ENCODE measurements at regions not wholly inside any gene's neighbourhood (a gene's known extent, or its start where the extent isn't known, plus 50 kb on each side); places are given as distances from the start of the nearest gene placed in this dataset.

DNA sequence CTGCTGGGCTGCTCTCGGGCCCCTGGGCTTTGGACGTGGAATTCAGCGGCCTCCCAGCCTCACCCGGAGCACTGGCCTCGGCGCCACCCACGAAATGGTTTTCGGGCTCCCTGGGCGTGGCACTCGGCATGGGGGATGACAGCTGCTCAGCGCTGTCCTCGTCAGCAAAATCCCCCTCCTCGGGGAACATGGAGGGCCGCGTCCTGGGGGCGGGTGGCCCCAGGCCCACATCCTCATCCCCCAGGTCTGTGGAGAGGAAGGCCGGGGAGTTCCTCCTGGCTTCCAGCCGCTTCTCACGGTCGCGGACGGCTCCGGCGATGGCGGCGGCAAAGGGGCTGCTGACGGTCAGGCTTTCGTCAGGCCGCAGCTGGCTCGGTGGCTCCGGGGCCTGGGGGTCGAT is 88.4 kb downstream of the CTTN start:
- Histone ChIP-seq H3K27ac (ENCODE audit: low read depth, low read length) (no peak overlapping the region), H3K36me3 (ENCODE audit: insufficient read depth, low read length) (peaks cover 11% of the 10 kb centered on the region), H3K27me3 (ENCODE audit: insufficient read depth, low read length) (no peaks in the 10 kb centered on the region), H3K9ac (ENCODE audit: low read depth, low read length) (no peak overlapping the region), H3K9me3 (ENCODE audit: insufficient read depth, low read depth, low read length) (peaks cover 13% of the 10 kb centered on the region), H3K4me3 (ENCODE audit: low read length) (no peak overlapping the region), H3K4me1 (ENCODE audit: insufficient read depth, low read length) (no peaks in the 10 kb centered on the region)
- 95% methylated on average over 32 of the region's 32 CpGs for WGBS

DNA sequence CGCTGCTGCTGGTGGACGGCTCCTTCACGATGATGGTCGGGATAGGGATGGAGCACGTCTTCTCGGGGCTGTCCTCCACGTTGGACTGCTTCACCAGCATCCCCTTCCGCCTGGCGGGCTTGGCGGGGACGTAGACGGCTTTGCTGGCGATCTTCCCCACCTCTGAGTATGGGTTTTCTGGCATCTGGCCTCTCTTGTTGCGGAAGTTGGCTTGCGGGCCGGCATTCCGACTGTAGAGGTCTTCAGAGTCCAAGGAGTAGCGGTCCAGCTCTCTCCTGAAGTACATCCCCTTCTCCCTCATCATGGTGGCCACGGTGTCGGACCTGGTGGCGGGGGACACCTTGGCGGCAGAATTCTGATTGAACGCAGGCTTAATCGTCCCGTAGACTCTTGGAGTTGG is 88.8 kb downstream of the CTTN start:
- Histone ChIP-seq H3K4me3 (ENCODE audit: low read length) (no peak overlapping the region), H3K4me1 (ENCODE audit: insufficient read depth, low read length) (no peaks in the 10 kb centered on the region), H3K27ac (ENCODE audit: low read depth, low read length) (no peak overlapping the region), H3K9ac (ENCODE audit: low read depth, low read length) (no peak overlapping the region), H3K36me3 (ENCODE audit: insufficient read depth, low read length) (peaks cover 14% of the 10 kb centered on the region), H3K27me3 (ENCODE audit: insufficient read depth, low read length) (no peaks in the 10 kb centered on the region), H3K9me3 (ENCODE audit: insufficient read depth, low read depth, low read length) (peaks cover 16% of the 10 kb centered on the region)
- WGBS, result 96% methylated on average over 25 of the region's 25 CpGs

DNA sequence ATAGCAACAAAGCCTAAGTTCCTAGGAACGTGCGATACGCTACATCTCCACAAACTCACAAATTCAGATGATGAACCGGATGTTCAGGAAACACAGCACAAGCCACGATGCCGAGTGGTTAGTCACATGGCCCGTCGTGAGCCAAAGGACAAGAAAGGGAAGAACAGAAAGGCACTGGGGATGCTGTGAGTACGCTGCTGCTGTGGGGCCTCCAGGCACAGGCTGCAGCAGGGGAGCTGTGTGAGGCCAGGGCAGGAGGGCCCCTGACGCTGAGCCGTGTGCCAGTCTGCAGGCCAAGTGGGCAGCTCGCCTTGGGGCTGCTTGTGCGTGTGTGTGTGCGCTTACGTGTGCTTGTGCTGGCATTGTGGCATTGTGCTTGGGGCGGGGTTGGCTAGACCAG is 89.4 kb downstream of the CTTN start:
- peaks cover 16% of the 10 kb centered on the region for H3K9me3 ChIP-seq (ENCODE audit: insufficient read depth, low read depth, low read length)
- no peaks in the 10 kb centered on the region for H3K4me1 ChIP-seq (ENCODE audit: insufficient read depth, low read length)
- no peak overlapping the region for H3K9ac ChIP-seq (ENCODE audit: low read depth, low read length)
- H3K4me3 ChIP-seq (ENCODE audit: low read length), result no peak overlapping the region
- 95% methylated on average over 16 of the region's 16 CpGs for WGBS
- H3K27me3 ChIP-seq (ENCODE audit: insufficient read depth, low read length), result no peaks in the 10 kb centered on the region
- peaks cover 14% of the 10 kb centered on the region for H3K36me3 ChIP-seq (ENCODE audit: insufficient read depth, low read length)
- H3K27ac ChIP-seq (ENCODE audit: low read depth, low read length), result no peak overlapping the region

- H3K9ac ChIP-seq (ENCODE audit: low read depth, low read length), result no peak overlapping the region
- no peak overlapping the region for H3K27ac ChIP-seq (ENCODE audit: low read depth, low read length)
- H3K4me3 ChIP-seq (ENCODE audit: low read length), result no peak overlapping the region
- no peaks in the 10 kb centered on the region for H3K4me1 ChIP-seq (ENCODE audit: insufficient read depth, low read length)
- H3K36me3 ChIP-seq (ENCODE audit: insufficient read depth, low read length), result peaks cover 14% of the 10 kb centered on the region
- no peaks in the 10 kb centered on the region for H3K27me3 ChIP-seq (ENCODE audit: insufficient read depth, low read length)
- WGBS, result 93% methylated on average over 7 of the region's 7 CpGs
- peaks cover 16% of the 10 kb centered on the region for H3K9me3 ChIP-seq (ENCODE audit: insufficient read depth, low read depth, low read length)
Observed at GRCh38 chr11:70488171-70488703, 89.9 kb downstream of the CTTN start.

DNA sequence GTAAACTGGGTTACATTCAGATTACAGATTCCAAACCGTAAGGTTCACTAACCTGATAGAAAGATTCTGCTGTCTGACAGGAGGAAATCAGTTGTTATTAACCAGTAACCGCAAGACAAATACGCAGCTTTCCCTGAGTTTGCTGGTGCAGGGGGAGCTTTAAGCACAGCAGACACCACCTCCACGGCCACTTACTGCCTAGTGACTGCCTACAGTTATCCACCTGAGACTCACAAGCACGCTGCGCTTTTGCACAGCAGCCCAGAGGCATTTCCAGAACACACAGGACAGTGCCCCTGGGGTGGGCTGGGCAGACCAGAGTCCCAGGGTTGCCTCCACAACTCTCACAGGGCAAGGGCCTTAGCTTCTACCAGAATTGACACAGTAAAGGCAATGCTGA is 90.9 kb downstream of the CTTN start:
- no peak overlapping the region for H3K9ac ChIP-seq (ENCODE audit: low read depth, low read length)
- no peaks in the 10 kb centered on the region for H3K27me3 ChIP-seq (ENCODE audit: insufficient read depth, low read length)
- peaks cover 16% of the 10 kb centered on the region for H3K9me3 ChIP-seq (ENCODE audit: insufficient read depth, low read depth, low read length)
- 96% methylated on average over 6 of the region's 6 CpGs for WGBS
- no peak overlapping the region for H3K27ac ChIP-seq (ENCODE audit: low read depth, low read length)
- H3K4me1 ChIP-seq (ENCODE audit: insufficient read depth, low read length), result no peaks in the 10 kb centered on the region
- peaks cover 14% of the 10 kb centered on the region for H3K36me3 ChIP-seq (ENCODE audit: insufficient read depth, low read length)
- no peak overlapping the region for H3K4me3 ChIP-seq (ENCODE audit: low read length)

DNA sequence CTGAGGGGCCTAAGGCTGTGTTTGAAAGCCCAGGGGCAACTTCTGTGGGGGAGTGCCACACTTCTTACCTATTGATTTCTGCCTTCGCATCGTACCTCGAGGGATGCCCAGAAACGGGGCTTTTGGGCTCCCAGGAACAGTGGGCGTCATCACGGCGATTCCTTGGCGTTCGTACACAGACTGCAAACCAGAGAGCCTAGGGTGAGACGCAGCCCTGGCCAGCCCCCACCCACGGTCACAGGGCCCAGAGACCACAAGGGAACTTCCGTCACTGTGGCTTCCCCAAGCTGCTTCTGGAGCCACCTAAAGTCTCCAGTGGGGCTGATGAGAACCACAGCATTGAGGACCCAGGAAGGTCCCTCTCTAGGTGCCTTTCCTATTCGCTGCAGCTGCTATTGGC is 91.9 kb downstream of the CTTN start:
- Histone ChIP-seq H3K4me1 (ENCODE audit: insufficient read depth, low read length) (no peaks in the 10 kb centered on the region), H3K9ac (ENCODE audit: low read depth, low read length) (no peak overlapping the region), H3K4me3 (ENCODE audit: low read length) (no peak overlapping the region), H3K36me3 (ENCODE audit: insufficient read depth, low read length) (peaks cover 14% of the 10 kb centered on the region), H3K27me3 (ENCODE audit: insufficient read depth, low read length) (no peaks in the 10 kb centered on the region), H3K27ac (ENCODE audit: low read depth, low read length) (no peak overlapping the region), H3K9me3 (ENCODE audit: insufficient read depth, low read depth, low read length) (peaks cover 16% of the 10 kb centered on the region)
- 96% methylated on average over 13 of the region's 13 CpGs for WGBS

DNA sequence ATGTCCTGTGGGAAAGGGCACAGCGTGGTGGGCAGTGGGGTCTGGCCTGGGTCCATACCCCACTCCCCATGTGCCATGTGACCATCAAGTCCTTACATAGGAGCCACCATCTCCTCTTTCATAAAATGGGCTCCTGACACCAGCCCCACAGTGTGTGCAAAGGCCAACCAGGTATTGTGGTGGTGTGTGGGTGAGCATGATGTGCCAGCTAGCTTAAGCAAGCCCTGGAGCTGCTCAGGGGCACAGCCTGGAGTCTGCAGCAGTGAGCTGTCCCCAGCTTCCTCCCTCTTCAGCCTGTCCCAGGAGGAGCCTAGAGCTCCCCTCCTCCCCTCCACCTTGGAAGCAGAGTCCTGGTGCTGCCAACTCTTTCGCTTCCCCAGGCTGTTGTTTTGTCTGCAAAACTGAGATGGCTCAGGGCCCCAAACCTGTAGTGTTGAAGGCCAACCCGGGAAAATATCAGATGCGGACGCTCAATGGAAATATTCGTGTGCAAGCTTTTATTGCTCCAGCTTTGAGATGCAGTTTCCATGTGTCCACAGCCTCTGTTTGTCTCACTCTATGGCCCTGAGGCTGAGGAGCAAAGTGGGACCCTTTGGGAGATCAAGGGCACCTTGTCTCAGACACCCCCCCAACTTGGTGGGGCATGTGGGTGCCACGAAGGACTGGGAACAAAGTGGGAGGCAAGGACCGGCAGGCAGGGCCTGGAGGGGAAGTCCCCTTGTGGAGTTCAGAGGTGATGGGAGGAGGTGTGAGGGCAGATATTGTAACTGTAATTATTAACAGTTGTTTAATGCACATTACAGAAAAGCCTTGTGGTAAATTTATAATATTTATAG is 92.6 kb downstream of the CTTN start:
- no peak overlapping the region for H3K9ac ChIP-seq (ENCODE audit: low read depth, low read length)
- peaks cover 16% of the 10 kb centered on the region for H3K9me3 ChIP-seq (ENCODE audit: insufficient read depth, low read depth, low read length)
- no peak overlapping the region for H3K27ac ChIP-seq (ENCODE audit: low read depth, low read length)
- no peak overlapping the region for H3K4me3 ChIP-seq (ENCODE audit: low read length)
- H3K4me1 ChIP-seq (ENCODE audit: insufficient read depth, low read length), result no peaks in the 10 kb centered on the region
- no peaks in the 10 kb centered on the region for H3K27me3 ChIP-seq (ENCODE audit: insufficient read depth, low read length)
- H3K36me3 ChIP-seq (ENCODE audit: insufficient read depth, low read length), result peaks cover 14% of the 10 kb centered on the region
- 85% methylated on average over 8 of the region's 8 CpGs for WGBS

DNA sequence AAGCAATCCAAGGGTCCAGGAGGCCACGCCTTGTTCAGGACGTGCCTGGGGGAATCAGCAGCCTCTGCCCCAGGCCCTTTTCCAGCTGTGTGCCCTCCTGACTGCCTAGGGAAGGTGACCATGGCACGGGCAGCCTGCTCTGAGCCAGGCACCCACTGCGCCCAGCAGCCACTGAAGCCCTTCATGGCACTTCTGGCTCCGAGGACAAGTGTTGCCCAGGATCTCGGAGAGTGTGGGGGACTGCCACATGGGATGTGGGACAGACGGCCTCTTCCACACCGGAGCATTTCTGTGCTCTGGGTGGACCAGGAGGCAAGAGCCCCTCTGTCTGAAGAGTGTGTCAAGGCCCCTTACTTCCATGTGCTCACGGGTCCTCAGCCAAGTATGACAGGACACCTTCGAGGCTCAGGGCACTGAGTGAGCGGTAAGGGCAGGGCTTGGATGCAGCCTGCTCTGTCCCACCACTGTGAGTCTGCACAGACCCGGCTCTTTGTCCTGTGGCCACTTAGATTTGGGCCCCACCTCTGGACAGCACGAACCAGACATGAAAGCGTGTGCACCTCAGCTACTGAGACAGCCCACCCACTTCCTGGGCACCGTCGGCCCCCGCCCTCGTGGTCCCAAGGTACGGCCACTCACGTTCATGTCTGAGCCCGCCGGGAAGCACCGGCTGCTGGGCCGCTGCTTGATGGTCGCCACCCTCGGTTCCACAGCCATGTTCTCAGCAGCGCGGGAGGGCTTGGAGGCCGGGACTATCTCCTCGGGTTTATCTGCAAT is 93.6 kb downstream of the CTTN start:
- WGBS, result 93% methylated on average over 30 of the region's 30 CpGs
- peaks cover 16% of the 10 kb centered on the region for H3K9me3 ChIP-seq (ENCODE audit: insufficient read depth, low read depth, low read length)
- H3K4me1 ChIP-seq (ENCODE audit: insufficient read depth, low read length), result no peaks in the 10 kb centered on the region
- no peak overlapping the region for H3K27ac ChIP-seq (ENCODE audit: low read depth, low read length)
- peaks cover 14% of the 10 kb centered on the region for H3K36me3 ChIP-seq (ENCODE audit: insufficient read depth, low read length)
- H3K27me3 ChIP-seq (ENCODE audit: insufficient read depth, low read length), result no peaks in the 10 kb centered on the region
- no peak overlapping the region for H3K9ac ChIP-seq (ENCODE audit: low read depth, low read length)
- no peak overlapping the region for H3K4me3 ChIP-seq (ENCODE audit: low read length)

GRCh38 chr11:70493089-70493474 is 94.8 kb downstream of the CTTN start:
- Histone ChIP-seq H3K9ac (ENCODE audit: low read depth, low read length) (no peak overlapping the region), H3K4me1 (ENCODE audit: insufficient read depth, low read length) (no peaks in the 10 kb centered on the region), H3K9me3 (ENCODE audit: insufficient read depth, low read depth, low read length) (peaks cover 16% of the 10 kb centered on the region), H3K27ac (ENCODE audit: low read depth, low read length) (no peak overlapping the region), H3K36me3 (ENCODE audit: insufficient read depth, low read length) (peaks cover 14% of the 10 kb centered on the region), H3K4me3 (ENCODE audit: low read length) (no peak overlapping the region), H3K27me3 (ENCODE audit: insufficient read depth, low read length) (no peaks in the 10 kb centered on the region)
- WGBS, result 100% methylated on average over 3 of the region's 3 CpGs

GRCh38 chr11:70493891-70494290 is 95.6 kb downstream of the CTTN start:
- WGBS, result 89% methylated on average over 8 of the region's 8 CpGs
- Histone ChIP-seq H3K27ac (ENCODE audit: low read depth, low read length) (no peak overlapping the region), H3K9me3 (ENCODE audit: insufficient read depth, low read depth, low read length) (peaks cover 16% of the 10 kb centered on the region), H3K36me3 (ENCODE audit: insufficient read depth, low read length) (peaks cover 14% of the 10 kb centered on the region), H3K4me1 (ENCODE audit: insufficient read depth, low read length) (no peaks in the 10 kb centered on the region), H3K9ac (ENCODE audit: low read depth, low read length) (no peak overlapping the region), H3K4me3 (ENCODE audit: low read length) (no peak overlapping the region), H3K27me3 (ENCODE audit: insufficient read depth, low read length) (no peaks in the 10 kb centered on the region)

- Histone ChIP-seq H3K4me3 (ENCODE audit: low read length) (no peak overlapping the region), H3K9me3 (ENCODE audit: insufficient read depth, low read depth, low read length) (peaks cover 16% of the 10 kb centered on the region), H3K36me3 (ENCODE audit: insufficient read depth, low read length) (peaks cover 14% of the 10 kb centered on the region), H3K9ac (ENCODE audit: low read depth, low read length) (no peak overlapping the region), H3K27me3 (ENCODE audit: insufficient read depth, low read length) (no peaks in the 10 kb centered on the region), H3K27ac (ENCODE audit: low read depth, low read length) (no peak overlapping the region), H3K4me1 (ENCODE audit: insufficient read depth, low read length) (no peaks in the 10 kb centered on the region)
- WGBS, result 93% methylated on average over 15 of the region's 15 CpGs
Observed at GRCh38 chr11:70494559-70495350, 96.4 kb downstream of the CTTN start.
